Stimulated activated CD8-positive, alpha-beta memory T cell treated with anti-CD3 and anti-CD28 coated beads, Interleukin-7, amount 100 ng/mL, for 1 hour (primary cell): ENCODE measurements at regions not wholly inside any gene's neighbourhood (a gene's known extent, or its start where the extent isn't known, plus 50 kb on each side); places are given as distances from the start of the nearest gene placed in this dataset.
"Not testable (repeated sequence)": the region's sequence is repeated elsewhere in the genome, so short reads cannot be mapped to it uniquely, and the experiment has no call there.

Source experiments
- DNase-seq, 2 donors: peaks; one replicate each; pipeline ENCODE4 v3.0.0-alpha.2; 2020; ENCODE audit warnings: low read depth in 2 of 2

DNA sequence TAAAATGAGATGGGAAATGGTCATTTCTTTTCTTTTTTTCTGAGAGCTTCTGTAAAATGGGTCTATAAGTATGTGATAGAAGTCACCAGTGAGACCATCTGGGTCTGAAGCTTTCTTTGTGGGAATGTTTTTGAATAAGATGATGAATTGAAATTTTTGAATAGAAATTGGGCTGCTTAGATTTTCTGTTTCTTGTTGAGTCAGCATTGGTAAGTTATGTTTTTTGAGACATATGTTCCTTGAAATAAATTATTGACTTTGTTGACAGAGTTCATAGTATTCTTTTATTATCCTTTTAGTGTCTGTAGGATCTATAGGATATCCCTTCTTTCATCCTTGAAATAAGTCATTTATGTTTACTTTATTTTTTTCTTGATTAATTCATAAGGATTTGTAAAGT is 208.1 kb downstream of the OPA1 start:
- no peak for DNase-seq

DNA sequence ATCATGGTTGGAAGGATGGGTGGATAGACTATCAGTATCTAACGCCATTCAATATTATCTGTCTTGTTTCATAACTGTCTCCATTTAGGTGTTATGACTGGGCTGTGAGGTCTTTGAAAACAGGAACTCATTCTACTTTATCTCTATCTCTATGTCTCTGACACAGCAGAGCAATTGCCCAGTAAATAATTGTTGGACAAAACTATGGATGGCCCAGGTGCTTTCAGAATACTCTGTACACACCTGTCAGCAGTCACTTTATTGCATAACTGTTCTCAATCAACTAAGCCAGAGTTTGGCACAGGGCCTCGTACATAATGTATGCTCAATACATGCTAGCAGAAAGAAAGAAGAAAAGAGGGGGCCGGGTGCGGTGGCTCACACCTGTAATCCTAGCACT is 210.3 kb downstream of the OPA1 start:
- no peak for DNase-seq

GRCh38 chr3:193805448-193805847 is 212.4 kb downstream of the OPA1 start:
- DNase-seq = no peak

DNA sequence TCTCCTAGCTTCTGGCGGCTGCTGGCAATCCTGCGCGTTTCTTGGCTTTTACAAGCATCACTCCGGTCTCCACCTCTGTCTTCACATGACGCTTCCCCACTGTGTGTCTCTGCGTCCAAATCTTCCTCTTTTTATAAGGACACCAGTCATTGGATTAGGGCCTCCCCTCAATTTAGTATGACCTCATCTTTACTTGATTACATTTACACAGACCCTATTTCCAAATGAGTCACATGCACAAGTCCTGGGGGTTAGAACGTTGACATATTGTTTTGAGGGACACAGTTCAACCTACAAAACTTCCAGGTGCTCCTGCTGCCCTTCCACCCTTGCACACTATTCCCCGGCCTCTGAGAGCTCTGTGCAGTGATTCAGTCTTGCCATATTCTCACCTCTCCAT is 215.3 kb downstream of the OPA1 start:
- no peak for DNase-seq

DNA sequence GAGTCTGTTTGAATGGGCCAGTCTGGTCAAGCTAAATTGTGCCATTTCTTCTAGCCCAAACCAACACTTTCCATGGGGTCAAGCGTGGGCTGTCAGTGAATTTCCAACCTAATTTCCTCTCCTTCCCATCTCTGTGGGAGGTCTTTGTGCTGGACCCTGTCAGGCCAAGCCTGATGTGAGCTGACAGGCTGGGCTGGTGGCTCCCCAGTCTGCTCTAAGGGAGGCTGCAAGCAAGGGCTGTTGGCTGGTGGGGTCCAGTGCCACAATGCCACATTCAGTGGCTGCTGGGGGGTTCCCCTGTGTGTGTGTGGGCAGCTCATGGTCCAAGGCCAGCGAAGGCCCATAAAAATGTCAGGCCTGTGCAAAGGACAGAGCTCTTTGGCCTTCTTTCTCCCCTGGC is 216.1 kb downstream of the OPA1 start:
- no peak for DNase-seq

DNA sequence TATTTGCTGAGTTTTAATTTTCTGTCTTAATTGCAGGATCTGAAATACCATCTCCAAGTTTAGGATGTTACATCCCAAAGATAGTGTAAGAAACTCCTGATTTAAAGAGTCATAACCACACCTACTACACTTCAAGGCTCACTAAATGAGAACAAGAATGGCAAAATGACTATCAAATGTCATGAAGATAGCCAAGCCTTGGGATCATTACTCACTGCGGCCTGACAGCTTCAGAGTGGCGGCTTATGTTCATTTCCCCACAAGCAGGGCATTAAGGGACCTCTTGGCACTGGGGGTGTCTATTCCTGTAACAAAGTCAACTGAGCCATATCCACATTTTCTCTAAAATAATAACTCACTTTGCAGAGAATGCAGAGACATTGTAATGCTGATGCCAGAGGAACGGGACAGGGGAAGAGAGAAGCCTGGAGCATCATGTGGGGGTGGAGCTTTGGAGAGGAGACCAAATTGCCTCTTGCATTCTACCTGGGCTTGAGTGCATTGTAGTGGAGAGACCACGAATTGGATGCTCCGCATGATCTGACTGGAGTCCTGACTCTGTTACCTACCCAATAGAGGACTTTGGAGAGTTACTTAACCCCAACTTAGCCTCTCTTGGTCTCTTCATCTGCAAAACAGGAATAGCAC is 219.2 kb downstream of the OPA1 start:
- DNase-seq = no peak

DNA sequence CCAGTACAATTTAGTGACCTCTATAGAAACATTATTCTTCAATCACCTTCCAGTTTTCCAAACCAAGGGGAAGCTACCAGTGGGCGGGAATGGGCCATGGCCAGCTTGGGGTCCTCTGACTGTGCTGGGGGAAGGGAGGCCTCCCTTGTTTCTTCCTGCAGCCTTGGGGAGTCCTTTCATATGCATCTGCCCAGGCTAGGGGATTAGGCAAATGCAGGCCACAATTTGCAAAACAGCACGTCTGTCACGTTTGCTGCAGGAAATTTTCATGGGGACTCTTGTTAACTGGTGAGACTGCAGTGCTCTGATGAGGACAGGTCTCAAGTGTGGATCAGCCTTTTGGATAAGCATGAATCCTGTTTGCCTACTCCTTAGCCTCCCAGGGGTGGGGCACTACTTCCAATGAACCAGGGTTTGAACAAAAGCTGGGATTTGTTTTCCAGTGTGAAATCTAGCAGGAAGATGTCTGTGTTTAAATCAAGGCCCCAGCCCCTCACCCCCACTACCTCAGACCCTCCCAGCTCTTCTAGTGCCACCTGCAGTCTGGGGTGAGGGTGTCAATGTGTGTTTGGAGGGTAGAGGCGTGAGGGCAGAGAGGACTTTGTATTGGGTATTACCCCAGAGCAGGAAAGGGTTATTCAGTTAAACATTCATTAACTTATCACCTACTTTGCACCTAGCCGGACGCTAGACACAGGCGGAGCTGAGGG is 219.9 kb downstream of the OPA1 start:
- DNase-seq = no peak

- DNase-seq = no peak
Observed at GRCh38 chr3:193813501-193813830, 220.5 kb downstream of the OPA1 start.

- DNase-seq = no peak
Observed at GRCh38 chr3:193814166-193814892, 221.3 kb downstream of the OPA1 start.

GRCh38 chr3:193815246-193816027 is 222.4 kb downstream of the OPA1 start:
- no peak for DNase-seq

DNA sequence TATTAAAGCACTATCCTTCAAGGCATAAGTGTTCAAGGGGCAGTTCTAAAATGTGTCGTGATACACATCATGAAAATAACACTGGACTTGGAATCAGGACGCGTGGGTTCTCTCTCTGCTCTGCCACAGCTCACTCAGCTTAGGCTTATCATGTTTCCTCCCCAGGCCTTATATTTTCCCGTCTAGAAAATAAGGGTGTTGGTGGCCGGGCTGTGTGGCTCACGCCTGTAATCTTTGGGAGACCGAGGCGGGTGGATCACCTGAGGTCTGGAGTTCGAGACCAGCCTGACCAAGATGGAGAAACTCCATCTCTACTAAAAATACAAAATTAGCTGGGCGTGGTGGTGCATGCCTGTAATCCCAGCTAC is 223.0 kb downstream of the OPA1 start:
- no peak for DNase-seq

- no peak for DNase-seq
Observed at GRCh38 chr3:193816656-193817311, 223.8 kb downstream of the OPA1 start.

- DNase-seq = no peak
Observed at GRCh38 chr3:193819117-193820010, 226.4 kb downstream of the OPA1 start.

DNA sequence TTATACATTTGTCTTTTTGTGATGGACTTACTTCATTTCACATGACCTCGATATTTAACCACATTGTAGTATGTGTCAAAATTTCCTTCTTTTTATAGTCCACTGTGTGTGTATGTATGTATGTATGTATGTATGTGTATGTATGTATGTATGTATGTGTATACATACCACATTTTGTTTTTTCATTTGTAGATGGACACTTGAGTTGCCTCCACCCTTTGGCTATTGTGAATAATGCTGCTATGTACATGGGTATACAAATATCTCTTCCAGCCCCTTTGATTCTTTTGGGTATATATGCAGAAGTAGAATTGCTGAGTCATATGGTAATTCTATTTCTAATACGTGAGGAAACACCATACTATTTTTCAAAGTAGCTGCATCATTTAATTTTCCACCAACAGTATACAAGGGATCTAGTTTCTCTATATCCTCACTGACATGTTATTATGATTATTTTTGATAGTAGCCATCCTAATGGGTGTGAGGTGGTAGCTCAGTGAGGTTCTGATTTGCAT is 228.2 kb downstream of the OPA1 start:
- no peak for DNase-seq

DNA sequence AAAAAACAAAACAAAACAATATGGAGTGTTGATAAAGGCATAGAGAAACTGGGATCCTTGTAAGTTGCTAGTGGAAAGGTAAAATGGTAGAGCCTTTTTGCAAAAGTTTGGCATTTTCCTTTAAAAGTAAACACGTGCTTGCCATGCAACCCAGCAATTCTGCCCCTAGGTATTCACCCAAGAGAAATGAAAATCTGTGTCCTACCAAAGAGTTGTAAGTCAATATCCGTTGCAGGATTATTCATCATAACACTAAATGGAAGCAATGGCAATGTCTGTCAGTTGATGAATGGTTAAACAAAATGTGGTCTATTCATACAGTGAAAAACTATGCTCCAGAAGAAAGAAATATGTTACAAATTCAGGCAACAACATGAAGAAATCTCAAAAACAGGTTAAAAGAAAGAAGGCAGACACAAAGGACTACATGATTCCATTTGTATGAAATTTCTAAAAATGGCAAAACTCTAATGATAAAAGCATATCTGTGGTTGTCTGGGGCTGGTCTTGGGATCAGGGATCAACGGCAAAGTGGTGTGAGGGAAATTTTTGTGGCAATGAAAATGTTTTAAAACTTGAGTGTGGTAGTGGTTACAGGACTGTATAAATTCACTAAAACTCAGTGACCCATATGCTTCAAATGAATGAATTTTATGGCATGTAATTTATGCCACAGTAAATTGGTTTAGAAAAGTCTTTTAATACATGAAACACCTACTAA is 229.6 kb downstream of the OPA1 start:
- DNase-seq = no peak

DNA sequence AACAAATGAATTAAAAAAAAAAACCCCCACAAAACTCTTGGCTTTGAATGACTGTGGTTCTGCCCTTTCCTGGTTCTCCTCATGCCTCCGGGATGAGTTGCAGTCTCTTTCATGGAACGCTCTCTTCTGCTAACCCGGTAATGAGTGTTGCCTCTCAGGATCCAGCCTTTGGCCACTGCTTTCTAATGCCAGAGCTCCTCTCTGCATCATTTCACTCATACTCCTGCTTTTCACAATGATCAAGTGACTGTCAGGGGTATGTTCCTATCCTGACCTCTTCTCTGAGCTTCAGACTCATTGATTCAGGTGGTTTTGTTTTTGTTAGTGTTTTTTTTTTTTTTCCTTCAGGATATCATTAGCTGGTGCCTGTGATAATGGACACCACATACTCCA is 230.2 kb downstream of the OPA1 start:
- DNase-seq = not testable (repeated sequence)

DNA sequence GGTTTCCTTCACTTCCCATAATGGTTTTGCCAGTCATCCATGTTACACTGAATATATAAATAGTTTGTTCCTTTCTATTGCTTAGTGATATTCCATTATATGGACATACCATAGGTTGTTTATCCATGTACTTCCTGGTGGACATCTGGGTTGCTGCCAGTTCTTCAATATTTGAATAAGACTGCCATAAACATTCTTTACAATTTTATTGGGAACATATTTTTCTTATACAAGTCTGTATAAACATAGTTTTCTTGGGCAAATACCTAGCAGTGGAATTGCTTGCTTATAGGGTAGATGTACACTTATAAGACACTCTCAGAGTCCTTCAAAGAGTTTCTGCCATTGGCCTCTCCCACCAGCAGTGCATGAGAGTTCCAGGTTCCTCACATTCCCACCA is 231.4 kb downstream of the OPA1 start:
- DNase-seq = no peak

DNA sequence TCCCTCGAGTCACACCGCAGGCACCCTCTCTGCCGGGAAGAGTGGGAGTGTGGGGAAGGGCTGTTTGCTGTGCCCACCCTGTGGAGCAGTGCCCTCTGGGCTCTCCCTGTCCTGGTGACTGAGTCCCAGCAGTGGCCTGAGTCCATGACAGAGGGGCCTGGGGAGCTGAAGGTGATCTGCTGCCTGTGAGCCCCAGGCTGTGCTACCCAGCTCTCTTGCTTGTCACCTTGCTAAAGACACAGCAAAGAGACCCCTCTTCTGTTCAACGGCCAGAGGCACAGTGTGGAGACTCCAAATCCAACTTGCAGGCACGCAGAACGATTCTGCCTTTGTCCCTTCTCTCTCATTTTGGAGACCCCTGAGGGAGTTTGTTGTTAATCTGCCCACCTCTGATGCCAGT is 232.6 kb downstream of the OPA1 start:
- no peak for DNase-seq

DNA sequence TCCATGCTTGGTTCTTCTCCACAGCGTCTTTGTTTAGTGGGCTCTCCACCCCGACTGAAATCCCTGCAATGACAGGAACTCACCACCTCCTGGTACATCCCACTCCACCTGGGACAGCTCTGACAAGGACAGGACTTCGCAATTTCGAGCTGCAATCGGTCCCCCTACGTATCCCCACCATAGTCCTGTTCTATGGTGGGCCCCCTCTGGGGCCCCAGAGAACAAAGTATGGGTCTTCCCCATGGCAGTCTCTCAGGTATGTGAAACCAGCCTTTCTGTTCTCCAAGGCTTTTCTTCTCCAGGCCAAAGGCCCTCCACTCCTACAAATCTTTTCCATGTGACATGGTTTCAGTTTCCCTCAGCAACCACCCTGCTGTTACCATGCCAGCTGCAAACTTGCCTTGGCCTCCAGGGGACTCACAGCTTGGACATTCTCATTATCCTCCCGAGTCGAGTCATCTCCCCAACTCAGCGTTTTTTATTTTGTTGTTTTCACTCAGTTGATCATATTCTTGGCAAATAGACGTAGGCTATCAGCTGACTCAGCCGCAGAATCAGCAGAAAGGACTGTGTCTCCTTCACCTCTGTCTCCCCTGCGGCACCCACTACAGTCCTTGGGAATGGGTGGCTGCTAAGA is 233.3 kb downstream of the OPA1 start:
- DNase-seq = no peak
